ENCODE measurements at regions not wholly inside any gene's neighbourhood (a gene's known extent, or its start where the extent isn't known, plus 50 kb on each side); places are given as distances from the start of the nearest gene placed in this dataset.

DNA sequence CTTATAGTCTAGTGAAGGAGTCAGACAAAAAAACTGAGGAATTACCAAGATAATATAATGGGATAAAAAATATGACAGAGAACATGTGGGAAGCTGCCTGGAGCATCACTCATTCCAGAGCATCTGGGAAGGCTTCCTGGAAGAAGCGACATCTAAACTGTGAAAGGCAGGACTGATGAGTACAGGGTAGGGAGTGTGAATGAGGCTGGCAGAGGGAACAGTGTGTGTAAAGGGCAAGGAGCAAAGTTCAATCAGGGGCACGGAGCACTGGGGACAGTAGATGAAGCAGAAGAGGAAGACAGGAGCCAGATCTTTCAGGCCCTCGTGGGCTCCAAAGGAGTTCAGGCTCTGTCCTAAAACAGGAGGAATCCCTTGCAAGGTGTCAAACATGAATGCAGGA is 55.8 kb upstream of the PRDM11 start (continued):
- TF ChIP-seq XRCC5 (optimal IDR thresholded peaks at IDR 0.05; ENCODE audit: low read length), result no peak
- no peak for TF ChIP-seq ZNF674 (CRISPR knock-in tag; IDR thresholded peaks at IDR 0.05; ENCODE audit: low read depth)
- TF ChIP-seq MAFK (conservative IDR thresholded peaks at IDR 0.05 in 1 of 2, IDR thresholded peaks at IDR 0.05 in 1 of 2; ENCODE audit: low read length in 2 of 2), result no peak
- TF ChIP-seq HMG20A (CRISPR knock-in tag; IDR thresholded peaks at IDR 0.05; ENCODE audit: borderline replicate concordance), result no peak

DNA sequence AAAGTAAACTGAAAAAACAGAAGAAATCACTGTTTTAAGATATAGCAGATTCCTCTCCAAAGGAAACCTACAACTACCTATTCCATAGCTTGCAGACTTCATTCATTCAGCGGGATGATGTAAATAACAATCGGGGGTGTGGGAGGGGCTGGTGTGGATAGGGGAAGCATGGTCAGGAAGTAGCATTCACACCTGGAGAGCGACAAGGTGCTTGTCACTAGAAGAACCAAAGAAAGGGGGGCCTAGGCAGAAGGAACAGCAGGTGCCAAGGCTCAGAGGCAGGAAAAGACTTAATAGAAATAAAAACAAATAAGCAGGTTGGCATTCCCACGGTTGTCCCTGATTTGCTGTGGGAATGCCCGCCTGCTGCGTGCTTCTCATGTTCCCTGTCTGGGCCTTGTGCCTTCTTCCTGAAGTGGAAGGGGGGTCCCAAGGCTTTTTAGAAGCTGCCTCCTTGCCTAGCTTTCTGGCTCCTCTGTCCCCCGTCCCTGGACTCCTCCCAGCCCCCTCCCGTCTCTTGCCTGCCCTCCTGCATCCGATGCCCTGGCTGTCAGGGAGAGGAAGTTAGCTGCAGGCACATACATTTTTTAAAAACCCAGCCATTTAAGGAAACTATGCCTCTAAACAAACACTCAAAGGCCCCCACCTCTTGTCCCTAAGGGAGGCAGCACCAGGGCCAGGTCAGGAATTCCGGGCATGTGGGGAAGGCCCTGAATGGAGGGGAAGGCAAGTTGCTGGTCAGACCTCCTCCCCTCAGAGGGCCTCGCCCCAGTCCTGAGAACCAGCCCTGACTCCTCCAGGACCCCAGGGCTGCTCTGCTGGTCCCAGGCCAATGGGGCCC is 54.7 kb upstream of the PRDM11 start:
- DNase-seq (ENCODE audit: low spot score) (no peak), FAIRE-seq (no peak), ATAC-seq (no peak)
- ChIA-PET POLR2A (no interaction called here), CTCF (ENCODE audit: low intra/inter-chr PET ratio, low total read pairs) (no interaction called here)
- intact Hi-C loops (cut with micrococcal nuclease; ENCODE audit: unreplicated experiment), result no loop called here
- Histone ChIP-seq H3K36me3 (replicated peaks in 1 of 2; ENCODE audit: control insufficient read depth in 1 of 2, insufficient read depth in 2 of 2, low read length in 2 of 2) (no peaks in the 10 kb centered on the region), H3K9me3 (ENCODE audit: low read length) (no peaks in the 10 kb centered on the region), H3K9ac (ENCODE audit: insufficient read depth, low read depth, low read length) (no peak overlapping the region), H2AFZ (ENCODE audit: low read length) (no peak overlapping the region), H3K4me3 (replicated peaks in 1 of 3; ENCODE audit: insufficient read depth in 1 of 3, low read depth in 2 of 3, low read length in 3 of 3) (no peak overlapping the region), H3K27ac (ENCODE audit: extremely low read length, insufficient read depth, low read length) (no peak overlapping the region), H3K4me2 (ENCODE audit: low read depth, low read length) (no peak overlapping the region), H4K20me1 (ENCODE audit: insufficient read depth, low read length) (no peaks in the 10 kb centered on the region), H3K79me2 (ENCODE audit: insufficient read depth, low read length) (no peaks in the 10 kb centered on the region), H3K27me3 (ENCODE audit: control insufficient read depth in 1 of 2, insufficient read depth in 2 of 2, low read length in 2 of 2) (peaks cover 0 to 24% of the 10 kb centered on the region in 2 experiments; a peak in 3 of 5 replicates), H3K4me1 (ENCODE audit: insufficient read depth, low read length) (no peaks in the 10 kb centered on the region)
- TF ChIP-seq SIN3B (IDR thresholded peaks at IDR 0.05; ENCODE audit: low read length) (no peak), HOXA9 (CRISPR knock-in tag; IDR thresholded peaks at IDR 0.05; ENCODE audit: borderline replicate concordance) (no peak), RFXANK (CRISPR knock-in tag; IDR thresholded peaks at IDR 0.05) (no peak), RNF2 (conservative IDR thresholded peaks at IDR 0.05; ENCODE audit: low read depth) (no peak), ZNF101 (CRISPR knock-in tag; IDR thresholded peaks at IDR 0.05; ENCODE audit: borderline replicate concordance, low read depth) (no peak), ZSCAN12 (CRISPR knock-in tag; IDR thresholded peaks at IDR 0.05) (no peak), IKZF1 (IDR thresholded peaks at IDR 0.05) (no peak), ZNF747 (CRISPR knock-in tag; IDR thresholded peaks at IDR 0.05; ENCODE audit: borderline replicate concordance) (no peak), ZMYM3 (CRISPR knock-in tag; IDR thresholded peaks at IDR 0.05) (no peak), MIER2 (CRISPR knock-in tag; IDR thresholded peaks at IDR 0.05) (no peak), MYNN (CRISPR knock-in tag; IDR thresholded peaks at IDR 0.05; ENCODE audit: low read depth) (no peak), FOXO1 (CRISPR knock-in tag; IDR thresholded peaks at IDR 0.05) (no peak), PRMT3 (CRISPR knock-in tag; IDR thresholded peaks at IDR 0.05; ENCODE audit: borderline replicate concordance, low read depth) (no peak), HDAC6 (IDR thresholded peaks at IDR 0.05; ENCODE audit: low read depth, low read length) (no peak), ELF3 (CRISPR knock-in tag; IDR thresholded peaks at IDR 0.05) (no peak), HNRNPUL1 (IDR thresholded peaks at IDR 0.05; ENCODE audit: low read depth, low read length) (no peak)
- TF ChIP-seq, protein P1, sequence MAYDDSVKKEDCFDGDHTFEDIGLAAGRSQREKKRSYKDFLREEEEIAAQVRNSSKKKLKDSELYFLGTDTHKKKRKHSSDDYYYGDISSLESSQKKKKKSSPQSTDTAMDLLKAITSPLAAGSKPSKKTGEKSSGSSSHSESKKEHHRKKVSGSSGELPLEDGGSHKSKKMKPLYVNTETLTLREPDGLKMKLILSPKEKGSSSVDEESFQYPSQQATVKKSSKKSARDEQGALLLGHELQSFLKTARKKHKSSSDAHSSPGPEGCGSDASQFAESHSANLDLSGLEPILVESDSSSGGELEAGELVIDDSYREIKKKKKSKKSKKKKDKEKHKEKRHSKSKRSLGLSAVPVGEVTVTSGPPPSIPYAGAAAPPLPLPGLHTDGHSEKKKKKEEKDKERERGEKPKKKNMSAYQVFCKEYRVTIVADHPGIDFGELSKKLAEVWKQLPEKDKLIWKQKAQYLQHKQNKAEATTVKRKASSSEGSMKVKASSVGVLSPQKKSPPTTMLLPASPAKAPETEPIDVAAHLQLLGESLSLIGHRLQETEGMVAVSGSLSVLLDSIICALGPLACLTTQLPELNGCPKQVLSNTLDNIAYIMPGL (CRISPR knock-in tag; IDR thresholded peaks at IDR 0.05; ENCODE audit: borderline replicate concordance in 1 of 2, low read depth in 1 of 2), result no peak
- TF ChIP-seq, protein P2, sequence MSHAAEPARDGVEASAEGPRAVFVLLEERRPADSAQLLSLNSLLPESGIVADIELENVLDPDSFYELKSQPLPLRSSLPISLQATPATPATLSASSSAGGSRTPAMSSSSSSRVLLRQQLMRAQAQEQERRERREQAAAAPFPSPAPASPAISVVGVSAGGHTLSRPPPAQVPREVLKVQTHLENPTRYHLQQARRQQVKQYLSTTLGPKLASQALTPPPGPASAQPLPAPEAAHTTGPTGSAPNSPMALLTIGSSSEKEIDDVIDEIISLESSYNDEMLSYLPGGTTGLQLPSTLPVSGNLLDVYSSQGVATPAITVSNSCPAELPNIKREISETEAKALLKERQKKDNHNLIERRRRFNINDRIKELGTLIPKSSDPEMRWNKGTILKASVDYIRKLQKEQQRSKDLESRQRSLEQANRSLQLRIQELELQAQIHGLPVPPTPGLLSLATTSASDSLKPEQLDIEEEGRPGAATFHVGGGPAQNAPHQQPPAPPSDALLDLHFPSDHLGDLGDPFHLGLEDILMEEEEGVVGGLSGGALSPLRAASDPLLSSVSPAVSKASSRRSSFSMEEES (CRISPR knock-in tag; IDR thresholded peaks at IDR 0.05), result no peak
- in situ Hi-C loops (cut with HindIII; ENCODE audit: extremely low pct_ligation_motif_present, low pct_unique_long_range_greater_than_20kb), result no loop called here
- 30% methylated on average over 10 of the region's 11 CpGs for WGBS (ENCODE audit: low lambda C conversion rate)
- no TSS peak for BruUV-seq (replicated peaks)
